ENCODE measurements at regions not wholly inside any gene's neighbourhood (a gene's known extent, or its start where the extent isn't known, plus 50 kb on each side); places are given as distances from the start of the nearest gene placed in this dataset.

GRCh38 chr7:25726781-25727311, 425.2 kb upstream of the NFE2L3 start:
- Histone ChIP-seq H3K4me3 (ENCODE audit: low read depth, low read length) (no peak overlapping the region), H3K36me3 (ENCODE audit: control insufficient read depth, insufficient read depth, low read length) (no peaks in the 10 kb centered on the region), H3K27me3 (ENCODE audit: control insufficient read depth, insufficient read depth, low read length) (no peaks in the 10 kb centered on the region)
- no peak for TF ChIP-seq CTCF (IDR thresholded peaks at IDR 0.05; ENCODE audit: insufficient read depth, low read length, poor library complexity, severe bottlenecking)
- DNase-seq (ENCODE audit: low read depth): no peak

GRCh38 chr7:25727446-25727845, 424.6 kb upstream of the NFE2L3 start:
- Histone ChIP-seq H3K27me3 (ENCODE audit: control insufficient read depth, insufficient read depth, low read length) (no peaks in the 10 kb centered on the region), H3K36me3 (ENCODE audit: control insufficient read depth, insufficient read depth, low read length) (no peaks in the 10 kb centered on the region), H3K4me3 (ENCODE audit: low read depth, low read length) (no peak overlapping the region)
- no peak for DNase-seq (ENCODE audit: low read depth)
- no peak for TF ChIP-seq CTCF (IDR thresholded peaks at IDR 0.05; ENCODE audit: insufficient read depth, low read length, poor library complexity, severe bottlenecking)

- no peaks in the 10 kb centered on the region for H3K36me3 ChIP-seq (ENCODE audit: control insufficient read depth, insufficient read depth, low read length)
- H3K27me3 ChIP-seq (ENCODE audit: control insufficient read depth, insufficient read depth, low read length): no peaks in the 10 kb centered on the region
- H3K4me3 ChIP-seq (ENCODE audit: low read depth, low read length): no peak overlapping the region
- DNase-seq (ENCODE audit: low read depth): no peak
- no peak for TF ChIP-seq CTCF (IDR thresholded peaks at IDR 0.05; ENCODE audit: insufficient read depth, low read length, poor library complexity, severe bottlenecking)
Measured at GRCh38 chr7:25727876-25728275, 424.1 kb upstream of the NFE2L3 start.

GRCh38 chr7:25731068-25731845, 420.7 kb upstream of the NFE2L3 start:
- Histone ChIP-seq H3K4me3 (ENCODE audit: low read depth, low read length) (no peak overlapping the region), H3K36me3 (ENCODE audit: control insufficient read depth, insufficient read depth, low read length) (no peaks in the 10 kb centered on the region), H3K27me3 (ENCODE audit: control insufficient read depth, insufficient read depth, low read length) (no peaks in the 10 kb centered on the region)
- DNase-seq (ENCODE audit: low read depth): no peak
- no peak for TF ChIP-seq CTCF (IDR thresholded peaks at IDR 0.05; ENCODE audit: insufficient read depth, low read length, poor library complexity, severe bottlenecking)

- Histone ChIP-seq H3K27me3 (ENCODE audit: control insufficient read depth, insufficient read depth, low read length) (no peaks in the 10 kb centered on the region), H3K36me3 (ENCODE audit: control insufficient read depth, insufficient read depth, low read length) (no peaks in the 10 kb centered on the region), H3K4me3 (ENCODE audit: low read depth, low read length) (no peak overlapping the region)
- DNase-seq (ENCODE audit: low read depth): no peak
- no peak for TF ChIP-seq CTCF (IDR thresholded peaks at IDR 0.05; ENCODE audit: insufficient read depth, low read length, poor library complexity, severe bottlenecking)
Measured at GRCh38 chr7:25731846-25732245, 420.2 kb upstream of the NFE2L3 start.
